SK-N-SH (cell line): ENCODE measurements at regions not wholly inside any gene's neighbourhood (a gene's known extent, or its start where the extent isn't known, plus 50 kb on each side); places are given as distances from the start of the nearest gene placed in this dataset.

Experiments
- CTCF ChIA-PET: fragments of 300-600, 350-600 bp; formaldehyde crosslinking; extraction: SDS; loops from one replicate; lab custom pipeline; 2021; lab: Yijun Ruan, JAX
- POLR2A ChIA-PET: fragments of 350-600 bp; sonication (Branson Sonifier 250); formaldehyde crosslinking; extraction: SDS; loops from one replicate; lab custom pipeline; 2020; ENCODE audit warnings: antibody characterized with exemption, inconsistent platforms; lab: Yijun Ruan, JAX
- DNase-seq: peaks from one replicate; pipeline ENCODE4 v3.0.0; 2012
- H2AFZ ChIP-seq: fragments of 200-600 bp; sonication (generic); 2 replicates; pipeline ENCODE4 v1.8.1; 2016; ENCODE audit warnings: antibody characterized with exemption, mild to moderate bottlenecking, low read depth
- H3F3A ChIP-seq: fragments of 200-600 bp; sonication (generic); replicated peaks from 2 replicates; pipeline ENCODE3; 2016; ENCODE audit warnings: antibody characterized with exemption, mild to moderate bottlenecking; ENCODE audit not compliant: insufficient read depth
- H3K27ac ChIP-seq, 2 experiments: fragments of 200-500 bp in 1 of 2; fragments of 200-600 bp in 1 of 2; sonication (Bioruptor generic) in 1 of 2; sonication (generic), shearing (Covaris generic) in 1 of 2; 2 replicates each; pipeline versions ENCODE4 v1.5.1 to v1.6.1; 2014 to 2016; ENCODE audit warnings: low read depth in 2 of 2, inconsistent platforms in 1 of 2, low read length in 1 of 2, mild to moderate bottlenecking in 1 of 2, mixed read lengths in 1 of 2
- H3K27me3 ChIP-seq: fragments of 200-600 bp; sonication (generic), shearing (Covaris generic); 2 replicates; pipeline ENCODE4 v1.6.1; 2016; ENCODE audit warnings: mixed run types; ENCODE audit not compliant: insufficient read depth
- H3K36me3 ChIP-seq, 2 experiments: fragments of 200-500 bp in 1 of 2; fragments of 200-600 bp in 1 of 2; sonication (Bioruptor generic) in 1 of 2; sonication (generic) in 1 of 2; replicated peaks in 1 of 2; 2 replicates each; pipeline versions ENCODE3 to v1.5.1; 2014 to 2016; ENCODE audit warnings: low read length in 1 of 2, mild to moderate bottlenecking in 1 of 2; ENCODE audit not compliant: insufficient read depth in 2 of 2, control insufficient read depth in 1 of 2
- H3K4me1 ChIP-seq, 2 experiments: fragments of 200-500 bp in 1 of 2; fragments of 200-600 bp in 1 of 2; sonication (Bioruptor generic) in 1 of 2; sonication (generic), shearing (Covaris generic) in 1 of 2; 2 replicates each; pipeline versions ENCODE4 v1.5.1 to v1.6.1; 2014 to 2016; ENCODE audit warnings: low read depth in 1 of 2, low read length in 1 of 2, mixed run types in 1 of 2; ENCODE audit not compliant: insufficient read depth in 2 of 2, control insufficient read depth in 1 of 2
- H3K4me2 ChIP-seq: fragments of 200-600 bp; sonication (generic), shearing (Covaris generic); 2 replicates; pipeline ENCODE4 v1.6.1; 2017; ENCODE audit warnings: mixed run types
- H3K4me3 ChIP-seq, 2 experiments: fragments of 200-500 bp in 1 of 2; fragments of 200-600 bp in 1 of 2; sonication (Bioruptor generic) in 1 of 2; sonication (generic), shearing (Covaris generic) in 1 of 2; 2 replicates each; pipeline versions ENCODE4 v1.5.1 to v1.8.1; 2014 to 2016; ENCODE audit warnings: low read depth in 2 of 2, inconsistent platforms in 1 of 2, low read length in 1 of 2, mild to moderate bottlenecking in 1 of 2, mixed read lengths in 1 of 2, moderate library complexity in 1 of 2
- H3K79me2 ChIP-seq: fragments of 200-600 bp; sonication (generic); 2 replicates; pipeline ENCODE4 v1.8.1; 2017; ENCODE audit warnings: mild to moderate bottlenecking; ENCODE audit not compliant: insufficient read depth
- H3K9ac ChIP-seq: fragments of 200-600 bp; sonication (generic); 2 replicates; pipeline ENCODE4 v1.6.1; 2017; ENCODE audit warnings: mixed run types
- H3K9me2 ChIP-seq: fragments of 200-600 bp; sonication (generic); 2 replicates; pipeline ENCODE4 v1.6.1; 2017; ENCODE audit warnings: mixed run types
- H3K9me3 ChIP-seq: fragments of 200-600 bp; sonication (generic); 2 replicates; pipeline ENCODE4 v1.6.1; 2017; ENCODE audit warnings: mixed run types, mild to moderate bottlenecking, moderate library complexity
- H4K20me1 ChIP-seq: fragments of 200-600 bp; sonication (generic); 2 replicates; pipeline ENCODE4 v1.6.1; 2017; ENCODE audit warnings: mild to moderate bottlenecking, mixed run types; ENCODE audit not compliant: insufficient read depth
- CTCF ChIP-seq: fragments of 200-600 bp; sonication (generic); IDR thresholded peaks from 2 replicates; pipeline ENCODE4 v1.6.1; 2017; ENCODE audit warnings: antibody characterized with exemption, mild to moderate bottlenecking, moderate library complexity
- EZH2phosphoT487 ChIP-seq: fragments of 200-600 bp; sonication (generic); IDR thresholded peaks from 2 replicates; pipeline ENCODE4 v1.6.1; 2017; ENCODE audit warnings: low read depth, mixed run types, mild to moderate bottlenecking, antibody characterized with exemption, moderate library complexity, borderline replicate concordance
- FOXM1 ChIP-seq: IDR thresholded peaks from 2 replicates; pipeline ENCODE4 v1.4.0; 2012; ENCODE audit warnings: low read depth, mild to moderate bottlenecking
- MAX ChIP-seq: IDR thresholded peaks from 2 replicates; pipeline ENCODE4 v1.4.0; 2012; ENCODE audit warnings: low read depth
- REST ChIP-seq: IDR thresholded peaks from 2 replicates; pipeline ENCODE4 v1.6.1; 2012; ENCODE audit warnings: mild to moderate bottlenecking, low read depth, low read length, moderate library complexity
- WGBS: methylation state at CpG from one replicate; pipeline ENCODE4 v1.1.6; 2017; ENCODE audit warnings: low lambda C conversion rate; 5-methylcytosine and 5-hydroxymethylcytosine counted together

GRCh38 chr17:22692066-22692805, 999.9 kb downstream of the KCNJ18 start:
- no peaks in the 10 kb centered on the region for H3K9me3 ChIP-seq
- 21% methylated on average over 28 of the region's 35 CpGs for WGBS
- CTCF ChIA-PET = interaction anchor here (1.0 to 2.8 kb wide), 3 partner anchors 7 to 28 kb away, joined by 3 to 25 read pairs (median 4); no protein-coding TSS in a partner anchor

More at GRCh38 chr17:22692066-22692805, 999.9 kb downstream of the KCNJ18 start:
- H3K4me2 ChIP-seq = peak overlapping the region; percentile 68
- no peaks in the 10 kb centered on the region for H3K27me3 ChIP-seq
- H3K4me3 ChIP-seq = peak overlapping the region; percentile 28 to 47; a peak in 2 of 4 replicates
- H3K27ac ChIP-seq = no peak overlapping the region
- peaks cover 0 to 3% of the 10 kb centered on the region in 2 experiments; a peak in 1 of 4 replicates for H3K4me1 ChIP-seq
- H3K9me2 ChIP-seq = no peaks in the 10 kb centered on the region
- H4K20me1 ChIP-seq = no peaks in the 10 kb centered on the region
- H3K36me3 ChIP-seq = no peaks in the 10 kb centered on the region
- no peak overlapping the region for H3K9ac ChIP-seq
- POLR2A ChIA-PET = no interaction called here
- no peaks in the 10 kb centered on the region for H3K79me2 ChIP-seq
- no peaks in the 10 kb centered on the region for H3F3A ChIP-seq
- no peak for DNase-seq
- H2AFZ ChIP-seq = peak overlapping the region; percentile 59; the same call in 1 of the 2 replicates
- TF ChIP-seq REST = no peak
- no peak for TF ChIP-seq EZH2phosphoT487
- no peak for TF ChIP-seq MAX
- no peak for TF ChIP-seq FOXM1
- TF ChIP-seq CTCF = no peak
